ENCODE measurements at regions not wholly inside any gene's neighbourhood (a gene's known extent, or its start where the extent isn't known, plus 50 kb on each side); places are given as distances from the start of the nearest gene placed in this dataset.

GRCh38 chr16:56073508-56073907, 117.8 kb upstream of the GNAO1 start:
- TF ChIP-seq KAT7 (CRISPR knock-in tag; IDR thresholded peaks at IDR 0.05; ENCODE audit: borderline replicate concordance) (no peak), CTCF (IDR thresholded peaks at IDR 0.05) (no peak), USF1 (CRISPR knock-in tag; IDR thresholded peaks at IDR 0.05) (no peak), ZNF425 (CRISPR knock-in tag; conservative IDR thresholded peaks at IDR 0.05) (no peak), FOXJ3 (CRISPR knock-in tag; IDR thresholded peaks at IDR 0.05; ENCODE audit: borderline replicate concordance) (no peak), TCF7 (CRISPR knock-in tag; IDR thresholded peaks at IDR 0.05; ENCODE audit: low read depth) (no peak), USF2 (CRISPR knock-in tag; IDR thresholded peaks at IDR 0.05) (no peak)
